NB4 (cell line): ENCODE measurements at regions not wholly inside any gene's neighbourhood (a gene's known extent, or its start where the extent isn't known, plus 50 kb on each side); places are given as distances from the start of the nearest gene placed in this dataset.

ENCODE experiments used
- CTCF ChIP-seq: IDR thresholded peaks from one replicate; pipeline ENCODE4 v1.5.1; 2012; ENCODE audit warnings: low read depth, low read length
- MAX ChIP-seq: IDR thresholded peaks from 2 replicates; pipeline ENCODE4 v1.6.1; 2011; ENCODE audit warnings: low read depth, low read length
- MYC ChIP-seq: IDR thresholded peaks from 2 replicates; pipeline ENCODE4 v1.6.1; 2011; ENCODE audit warnings: low read depth, low read length

- no peak for TF ChIP-seq CTCF
- TF ChIP-seq MYC, result no peak
- TF ChIP-seq MAX, result no peak
These were observed 484.2 kb downstream of the BCOR start for GRCh38 chrX:39613482-39613995.
